DOHH2 (cell line): ENCODE measurements at regions not wholly inside any gene's neighbourhood (a gene's known extent, or its start where the extent isn't known, plus 50 kb on each side); places are given as distances from the start of the nearest gene placed in this dataset.

Experiments
- CTCF ChIP-seq: fragments of 200-600 bp; sonication (generic); IDR thresholded peaks from one replicate; pipeline ENCODE4 v1.5.1; 2014; ENCODE audit warnings: antibody characterized with exemption, mild to moderate bottlenecking, low read depth, low read length; ENCODE audit not compliant: poor library complexity, severe bottlenecking
- EZH2phosphoT487 ChIP-seq: fragments of 200-600 bp; sonication (generic); IDR thresholded peaks from 2 replicates; pipeline ENCODE4 v1.6.1; 2017; ENCODE audit warnings: borderline replicate concordance, mild to moderate bottlenecking, antibody characterized with exemption, low read length, moderate library complexity, mixed read lengths

DNA sequence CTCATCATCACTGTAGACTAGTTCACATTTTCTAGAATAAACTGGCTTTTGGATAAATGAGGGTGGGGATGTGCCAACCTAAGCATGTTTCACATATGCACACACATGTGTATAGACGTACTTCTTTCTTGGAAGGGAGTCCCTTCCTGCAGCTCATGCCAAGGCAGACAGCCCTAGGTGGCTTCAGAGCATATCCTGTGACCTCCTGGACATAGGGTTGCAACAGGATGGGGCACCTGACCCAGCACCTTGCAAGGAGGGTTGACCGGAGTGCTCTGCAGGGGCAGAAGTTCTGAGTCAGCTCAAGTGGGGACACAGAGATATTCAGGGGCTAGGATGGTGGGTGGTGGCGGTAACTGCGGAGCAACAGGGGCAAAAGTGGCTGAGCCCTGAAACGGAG, 68.6 kb upstream of the RALGAPA2 start:
- TF ChIP-seq CTCF, result no peak
- TF ChIP-seq EZH2phosphoT487, result no peak
